HepG2 (cell line): ENCODE measurements at regions not wholly inside any gene's neighbourhood (a gene's known extent, or its start where the extent isn't known, plus 50 kb on each side); places are given as distances from the start of the nearest gene placed in this dataset.

ENCODE experiments used
- BCL3 ChIP-seq: sonication (generic); formaldehyde crosslinking; IDR thresholded peaks from 2 replicates; pipeline ENCODE4 v1.5.1; 2020; ENCODE audit warnings: mild to moderate bottlenecking, missing genetic modification reagents, moderate library complexity
- BCLAF1 ChIP-seq: fragments of 450-650 bp; IDR thresholded peaks from 2 replicates; pipeline ENCODE4 v1.6.1; 2017; ENCODE audit warnings: mild to moderate bottlenecking
- EP300 ChIP-seq, 3 experiments: sonication (generic) in 1 of 3; formaldehyde crosslinking in 1 of 3; IDR thresholded peaks; 2 replicates each; pipeline versions ENCODE4 v1.5.1 to v1.6.1; 2011 to 2020; ENCODE audit warnings: low read depth in 2 of 3, low read length in 2 of 3, borderline replicate concordance in 1 of 3, improper control_type of control experiment in 1 of 3, mild to moderate bottlenecking in 1 of 3, missing genetic modification reagents in 1 of 3, moderate library complexity in 1 of 3
- FOSL1 ChIP-seq: sonication (generic); formaldehyde crosslinking; IDR thresholded peaks from 2 replicates; pipeline ENCODE4 v1.9.0; 2021; ENCODE audit warnings: missing genetic modification reagents, borderline replicate concordance
- MYC ChIP-seq: sonication (generic); formaldehyde crosslinking; IDR thresholded peaks from 2 replicates; pipeline ENCODE4 v1.9.0; 2021; ENCODE audit warnings: missing genetic modification reagents, borderline replicate concordance
- NRL ChIP-seq: sonication (generic); formaldehyde crosslinking; IDR thresholded peaks from 2 replicates; pipeline ENCODE4 v1.5.0; 2020; ENCODE audit warnings: missing genetic modification reagents, mild to moderate bottlenecking, moderate library complexity, borderline replicate concordance
- PAF1 ChIP-seq: IDR thresholded peaks from 2 replicates; pipeline ENCODE4 v1.6.1; 2016; ENCODE audit warnings: missing genetic modification reagents, missing compliant biosample characterization
- POLR2A ChIP-seq, 2 experiments: IDR thresholded peaks; 2 replicates each; pipeline ENCODE4 v1.6.1; 2011; ENCODE audit warnings: low read depth in 2 of 2, low read length in 2 of 2, mild to moderate bottlenecking in 1 of 2, moderate library complexity in 1 of 2; ENCODE audit not compliant: insufficient read depth in 1 of 2
- PRDM10 ChIP-seq: sonication (generic); formaldehyde crosslinking; IDR thresholded peaks from 2 replicates; pipeline ENCODE4 v1.4.0; 2020; ENCODE audit warnings: low read depth, missing genetic modification reagents
- ZBTB1 ChIP-seq: sonication (generic); formaldehyde crosslinking; IDR thresholded peaks from 2 replicates; pipeline ENCODE4 v1.4.0; 2020; ENCODE audit warnings: missing genetic modification reagents, borderline replicate concordance
- ZNF10 ChIP-seq: sonication (generic); formaldehyde crosslinking; IDR thresholded peaks from 2 replicates; pipeline ENCODE4 v1.4.0; 2020; ENCODE audit warnings: mild to moderate bottlenecking, low read depth, missing genetic modification reagents, borderline replicate concordance
- ZNF329 ChIP-seq: sonication (generic); formaldehyde crosslinking; IDR thresholded peaks from 2 replicates; pipeline ENCODE4 v1.9.0; 2021; ENCODE audit warnings: low read depth, mild to moderate bottlenecking, missing genetic modification reagents
- ZNF704 ChIP-seq: sonication (generic); formaldehyde crosslinking; IDR thresholded peaks from 2 replicates; pipeline ENCODE4 v1.8.1; 2023; ENCODE audit warnings: mild to moderate bottlenecking, inconsistent platforms, moderate library complexity, missing genetic modification reagents, borderline replicate concordance
- TF ChIP-seq, protein P1 (sequence below): IDR thresholded peaks from 2 replicates; pipeline ENCODE4 v1.6.1; 2016; ENCODE audit warnings: missing compliant biosample characterization, missing genetic modification reagents, borderline replicate concordance

DNA sequence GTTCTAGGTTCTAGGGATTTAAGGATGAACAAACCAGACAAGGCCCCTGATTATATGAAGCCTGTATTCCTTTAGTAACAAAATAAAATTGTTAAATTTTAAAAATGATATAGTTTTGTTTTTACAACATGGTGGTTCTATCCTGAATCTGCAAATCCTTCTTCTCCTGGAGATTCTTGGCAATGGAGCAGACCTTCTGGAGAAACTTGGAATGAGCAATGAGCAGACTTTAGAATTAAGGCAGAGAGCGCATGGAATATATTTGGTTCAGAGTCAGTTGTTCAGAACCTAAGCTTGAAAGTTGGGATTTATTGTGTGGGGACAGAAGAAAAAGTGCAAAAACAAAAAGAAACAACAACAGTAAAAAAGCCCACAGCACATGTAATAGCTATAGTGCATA lies 381.1 kb downstream of the ADGRL2 start:
- TF ChIP-seq NRL (CRISPR knock-in tag) (no peak), PRDM10 (CRISPR knock-in tag) (no peak), BCLAF1 (no peak), ZBTB1 (CRISPR knock-in tag) (no peak), EP300 (IDR thresholded peaks at IDR 0.05; ENCODE audit: low read depth in 2 of 2, low read length in 2 of 2) (no peak), EP300 (CRISPR knock-in tag; IDR thresholded peaks at IDR 0.05; ENCODE audit: borderline replicate concordance) (no peak), MYC (CRISPR knock-in tag) (no peak), ZNF704 (CRISPR knock-in tag) (no peak), BCL3 (CRISPR knock-in tag) (no peak), ZNF329 (CRISPR knock-in tag) (no peak), POLR2A (IDR thresholded peaks at IDR 0.05; ENCODE audit: insufficient read depth in 1 of 2, low read depth in 2 of 2, low read length in 2 of 2) (no peak), FOSL1 (CRISPR knock-in tag) (no peak), PAF1 (CRISPR knock-in tag) (no peak), ZNF10 (CRISPR knock-in tag) (no peak)
- TF ChIP-seq, protein P1, sequence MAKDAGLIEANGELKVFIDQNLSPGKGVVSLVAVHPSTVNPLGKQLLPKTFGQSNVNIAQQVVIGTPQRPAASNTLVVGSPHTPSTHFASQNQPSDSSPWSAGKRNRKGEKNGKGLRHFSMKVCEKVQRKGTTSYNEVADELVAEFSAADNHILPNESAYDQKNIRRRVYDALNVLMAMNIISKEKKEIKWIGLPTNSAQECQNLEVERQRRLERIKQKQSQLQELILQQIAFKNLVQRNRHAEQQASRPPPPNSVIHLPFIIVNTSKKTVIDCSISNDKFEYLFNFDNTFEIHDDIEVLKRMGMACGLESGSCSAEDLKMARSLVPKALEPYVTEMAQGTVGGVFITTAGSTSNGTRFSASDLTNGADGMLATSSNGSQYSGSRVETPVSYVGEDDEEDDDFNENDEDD (CRISPR knock-in tag) = no peak
